Fibroblast of lung (primary cell): ENCODE measurements at regions not wholly inside any gene's neighbourhood (a gene's known extent, or its start where the extent isn't known, plus 50 kb on each side); places are given as distances from the start of the nearest gene placed in this dataset.

Experiments
- DNase-seq, 2 donors: peaks; one replicate each; pipeline versions ENCODE4 v3.0.0 to v3.0.0-alpha.2; 2010; ENCODE audit warnings: low read depth in 2 of 2
- H2AFZ ChIP-seq: 2 replicates; pipeline ENCODE4 v1.5.1; 2012; ENCODE audit warnings: low read length, control low read depth, inconsistent platforms
- H3K27ac ChIP-seq: 2 replicates; pipeline ENCODE4 v1.5.1; 2011; ENCODE audit warnings: low read length, control low read depth; ENCODE audit not compliant: insufficient read depth
- H3K27me3 ChIP-seq: 2 replicates; pipeline ENCODE4 v1.5.1; 2011; ENCODE audit warnings: mild to moderate bottlenecking, low read length; ENCODE audit not compliant: control insufficient read depth, insufficient read depth
- H3K36me3 ChIP-seq: 2 replicates; pipeline ENCODE4 v1.5.1; 2011; ENCODE audit warnings: low read length; ENCODE audit not compliant: control insufficient read depth, insufficient read depth
- H3K4me1 ChIP-seq: 2 replicates; pipeline ENCODE4 v1.5.1; 2011; ENCODE audit warnings: low read length; ENCODE audit not compliant: control insufficient read depth, insufficient read depth; ENCODE audit errors: extremely low read depth
- H3K4me2 ChIP-seq: 2 replicates; pipeline ENCODE4 v1.5.1; 2011; ENCODE audit warnings: low read length, control low read depth; ENCODE audit not compliant: insufficient read depth; ENCODE audit errors: extremely low read depth
- H3K4me3 ChIP-seq, 4 experiments: fragments of 200-600 bp in 1 of 4; sonication (generic) in 1 of 4; replicated peaks in 1 of 4; 2 replicates each; pipeline ENCODE4 v1.5.1; 2011 to 2016; ENCODE audit warnings: low read length in 4 of 4, low read depth in 3 of 4, mild to moderate bottlenecking in 3 of 4, control low read depth in 2 of 4, inconsistent platforms in 1 of 4, mixed read lengths in 1 of 4; ENCODE audit not compliant: insufficient read depth in 1 of 4; ENCODE audit errors: control extremely low read depth in 1 of 4
- H3K79me2 ChIP-seq: 2 replicates; pipeline ENCODE4 v1.5.1; 2012; ENCODE audit warnings: mild to moderate bottlenecking, low read length, inconsistent platforms; ENCODE audit not compliant: control insufficient read depth, insufficient read depth
- H3K9ac ChIP-seq: 2 replicates; pipeline ENCODE4 v1.5.1; 2011; ENCODE audit warnings: mild to moderate bottlenecking, low read length, control low read depth; ENCODE audit not compliant: insufficient read depth
- H3K9me3 ChIP-seq: 2 replicates; pipeline ENCODE4 v1.5.1; 2012; ENCODE audit warnings: low read depth, low read length; ENCODE audit not compliant: control insufficient read depth, insufficient read depth
- H4K20me1 ChIP-seq: 2 replicates; pipeline ENCODE4 v1.5.1; 2011; ENCODE audit warnings: low read length; ENCODE audit not compliant: control insufficient read depth, insufficient read depth; ENCODE audit errors: extremely low read depth
- CTCF ChIP-seq, 2 donors: IDR thresholded peaks in 1 of 2; conservative IDR thresholded peaks in 1 of 2; 1 replicate in 1 of 2; 2 replicates in 1 of 2; pipeline ENCODE4 v1.5.1; 2011 to 2012; ENCODE audit warnings: low read length in 2 of 2, control low read depth in 1 of 2, inconsistent platforms in 1 of 2, low read depth in 1 of 2, mild to moderate bottlenecking in 1 of 2
- EZH2 ChIP-seq: IDR thresholded peaks from 2 replicates; pipeline ENCODE4 v1.5.1; 2012; ENCODE audit warnings: low read length, control low read depth, mild to moderate bottlenecking; ENCODE audit errors: missing control alignments

DNA sequence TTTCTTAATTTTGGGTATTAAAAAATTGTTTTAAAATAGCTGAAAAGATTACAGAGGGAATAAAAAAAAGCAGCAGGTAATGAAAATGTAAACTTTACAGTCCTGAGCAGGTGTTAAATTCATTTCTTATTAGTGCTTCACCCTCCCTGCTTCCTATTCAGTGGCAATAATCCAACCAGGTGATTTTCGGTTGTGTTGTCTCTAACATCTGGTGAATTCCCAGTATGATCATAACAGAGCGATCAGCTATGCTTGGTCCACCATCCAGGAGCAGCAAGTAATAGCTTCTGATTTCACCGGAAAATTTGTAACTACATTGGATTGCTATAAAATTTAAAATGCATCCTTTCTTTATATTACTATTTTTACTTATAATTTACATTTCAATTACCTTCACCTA lies 673.1 kb downstream of the SOCS6 start:
- H3K9ac ChIP-seq = no peak overlapping the region
- H2AFZ ChIP-seq = no peak overlapping the region
- H3K79me2 ChIP-seq = no peaks in the 10 kb centered on the region
- H3K27me3 ChIP-seq = no peaks in the 10 kb centered on the region
- H3K4me3 ChIP-seq = no peak overlapping the region
- no peaks in the 10 kb centered on the region for H4K20me1 ChIP-seq
- H3K4me2 ChIP-seq = no peak overlapping the region
- H3K9me3 ChIP-seq = no peaks in the 10 kb centered on the region
- no peaks in the 10 kb centered on the region for H3K4me1 ChIP-seq
- H3K27ac ChIP-seq = no peak overlapping the region
- no peak for DNase-seq
- no peaks in the 10 kb centered on the region for H3K36me3 ChIP-seq
- TF ChIP-seq EZH2 (no peak), CTCF (conservative IDR thresholded peaks at IDR 0.05 in 1 of 2, IDR thresholded peaks at IDR 0.05 in 1 of 2; ENCODE audit: low read depth in 1 of 2, low read length in 2 of 2) (no peak)

- Histone ChIP-seq H3K79me2 (no peaks in the 10 kb centered on the region), H3K4me2 (no peak overlapping the region), H3K27ac (no peak overlapping the region), H4K20me1 (no peaks in the 10 kb centered on the region), H2AFZ (no peak overlapping the region), H3K9ac (no peak overlapping the region), H3K27me3 (no peaks in the 10 kb centered on the region), H3K4me3 (no peak overlapping the region), H3K36me3 (no peaks in the 10 kb centered on the region), H3K4me1 (no peaks in the 10 kb centered on the region), H3K9me3 (no peaks in the 10 kb centered on the region)
- DNase-seq = no peak
- TF ChIP-seq EZH2 = no peak
- no peak for TF ChIP-seq CTCF (conservative IDR thresholded peaks at IDR 0.05 in 1 of 2, IDR thresholded peaks at IDR 0.05 in 1 of 2; ENCODE audit: low read depth in 1 of 2, low read length in 2 of 2)
Measured at GRCh38 chr18:70956554-70956953, 667.7 kb downstream of the SOCS6 start.

DNA sequence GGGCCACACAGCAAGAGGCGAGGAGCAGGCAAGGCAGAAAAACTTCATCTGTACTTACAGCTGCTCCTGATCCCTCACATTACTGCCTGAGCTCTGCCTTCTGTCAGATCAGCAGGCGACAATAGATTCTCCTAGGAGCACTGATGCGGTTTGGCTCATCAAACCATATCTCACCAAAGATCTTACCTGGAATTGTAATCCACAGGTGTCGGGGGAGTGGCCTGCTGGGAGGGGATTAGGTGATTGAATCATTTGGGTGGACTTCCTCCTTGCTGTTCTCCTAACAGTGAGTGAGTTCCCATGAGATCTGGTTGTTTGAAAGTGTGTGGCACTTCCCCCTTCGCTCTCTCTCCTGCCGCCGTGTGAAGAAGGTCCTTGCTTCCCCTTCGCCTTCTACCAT lies 647.3 kb downstream of the SOCS6 start:
- Histone ChIP-seq H3K4me1 (no peaks in the 10 kb centered on the region), H3K9ac (no peak overlapping the region), H3K9me3 (no peaks in the 10 kb centered on the region), H3K27me3 (no peaks in the 10 kb centered on the region), H3K27ac (no peak overlapping the region), H2AFZ (no peak overlapping the region), H4K20me1 (no peaks in the 10 kb centered on the region), H3K4me2 (no peak overlapping the region), H3K79me2 (no peaks in the 10 kb centered on the region), H3K4me3 (no peak overlapping the region), H3K36me3 (no peaks in the 10 kb centered on the region)
- DNase-seq = no peak
- TF ChIP-seq CTCF (conservative IDR thresholded peaks at IDR 0.05 in 1 of 2, IDR thresholded peaks at IDR 0.05 in 1 of 2; ENCODE audit: low read depth in 1 of 2, low read length in 2 of 2) (no peak), EZH2 (no peak)
